ENCODE measurements at regions not wholly inside any gene's neighbourhood (a gene's known extent, or its start where the extent isn't known, plus 50 kb on each side); places are given as distances from the start of the nearest gene placed in this dataset.
A peak's percentile ranks its signal among the peaks of the same experiment; 100 is the strongest.
"Not testable (repeated sequence)": the region's sequence is repeated elsewhere in the genome, so short reads cannot be mapped to it uniquely, and the experiment has no call there.

DNA sequence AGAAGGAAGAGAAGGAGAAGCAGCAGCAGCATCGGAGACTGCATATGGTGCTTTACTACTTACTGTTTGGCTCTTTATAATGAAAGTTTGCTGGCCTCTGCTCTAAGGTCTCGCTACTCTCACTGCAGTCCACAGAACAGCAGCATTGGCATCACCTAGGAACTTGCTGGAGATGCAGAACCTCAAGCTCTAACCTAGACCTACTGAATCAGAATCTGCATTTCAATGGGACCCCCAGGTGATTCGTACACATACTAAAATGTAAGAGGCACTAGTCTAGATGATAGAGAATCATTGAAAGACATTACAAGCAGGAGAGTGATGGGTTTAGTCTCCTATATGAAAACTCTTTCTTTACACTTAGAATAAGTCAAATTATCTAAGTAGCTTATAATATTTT lies 270.6 kb downstream of the KLF5 start:
- ChIA-PET CTCF (no interaction called here), POLR2A (no interaction called here)
- no peak overlapping the region for H3K4me3 Mint-ChIP-seq
- H3K27ac Mint-ChIP-seq, result no peak overlapping the region
- H3K4me1 Mint-ChIP-seq, result no peaks in the 10 kb centered on the region
- no peaks in the 10 kb centered on the region for H3K36me3 Mint-ChIP-seq (ENCODE audit: low read depth)
- no peaks in the 10 kb centered on the region for H3K9me3 Mint-ChIP-seq
- no peak for DNase-seq
- peaks cover 2% of the 10 kb centered on the region for H3K27me3 Mint-ChIP-seq

DNA sequence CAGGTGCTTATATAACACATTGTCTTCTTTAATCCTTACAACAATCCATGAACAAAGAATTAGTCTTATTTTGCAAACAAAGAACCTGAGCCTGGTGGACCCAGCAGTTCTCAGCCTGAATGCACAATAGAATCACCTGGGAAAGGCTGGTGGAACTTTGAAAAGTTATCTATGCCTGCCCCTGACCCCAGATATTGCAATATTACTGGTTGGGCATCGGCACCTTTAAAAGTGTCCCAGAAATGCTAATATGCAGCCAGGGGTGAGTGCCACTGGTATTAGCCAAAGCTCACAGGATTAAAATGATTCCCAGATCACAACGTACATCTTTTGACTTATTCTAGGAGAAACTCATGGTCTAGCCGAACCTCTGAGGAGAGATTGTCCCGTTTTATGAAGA lies 268.8 kb downstream of the KLF5 start:
- H3K4me3 Mint-ChIP-seq, result no peak overlapping the region
- H3K27ac Mint-ChIP-seq, result no peak overlapping the region
- no peaks in the 10 kb centered on the region for H3K9me3 Mint-ChIP-seq
- DNase-seq, result no peak
- no peaks in the 10 kb centered on the region for H3K36me3 Mint-ChIP-seq (ENCODE audit: low read depth)
- H3K27me3 Mint-ChIP-seq, result peaks cover 2% of the 10 kb centered on the region
- POLR2A ChIA-PET, result no interaction called here
- no peaks in the 10 kb centered on the region for H3K4me1 Mint-ChIP-seq
- CTCF ChIA-PET, result no interaction called here

DNA sequence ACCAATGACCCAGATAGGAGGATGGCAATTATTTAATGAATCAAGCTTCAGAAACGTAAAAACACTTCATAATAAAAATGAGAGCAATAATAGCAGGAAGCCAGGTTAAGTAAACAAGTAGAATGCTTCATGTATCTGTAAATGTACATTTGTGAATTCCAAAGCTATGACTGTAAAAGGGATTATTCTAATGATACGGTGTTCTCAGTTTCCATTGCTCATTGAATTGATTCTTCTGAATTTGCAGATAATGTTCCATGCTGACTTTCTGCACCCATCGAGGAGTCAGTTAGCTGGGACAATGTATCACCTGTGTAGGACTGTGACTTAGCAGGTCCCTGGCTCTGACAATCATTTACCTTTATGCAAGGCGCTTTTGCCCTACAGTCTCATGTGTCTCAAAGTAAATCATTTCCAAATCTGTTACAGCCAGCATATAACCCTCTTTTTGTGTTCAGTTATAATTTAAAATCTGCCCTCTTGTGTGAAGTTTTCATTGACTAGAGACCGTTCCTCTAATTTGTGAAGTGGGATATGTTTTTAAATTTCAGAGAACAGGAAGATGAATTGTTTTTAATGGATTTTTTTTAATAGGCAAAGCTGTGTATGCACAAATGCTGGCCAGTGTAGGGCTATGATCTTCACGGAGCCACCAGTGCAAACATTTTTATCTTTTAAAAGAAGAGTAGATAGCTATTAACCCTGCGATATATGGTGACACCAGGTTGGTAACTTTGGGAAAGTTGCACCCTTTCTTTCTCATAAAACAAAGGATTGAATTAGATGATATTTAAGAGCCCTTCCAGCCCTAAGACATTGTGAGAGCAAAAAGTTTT lies 267.1 kb downstream of the KLF5 start:
- Mint-ChIP-seq H3K27me3 (no peaks in the 10 kb centered on the region), H3K27ac (no peak overlapping the region), H3K4me3 (no peak overlapping the region), H3K9me3 (no peaks in the 10 kb centered on the region), H3K4me1 (no peaks in the 10 kb centered on the region), H3K36me3 (ENCODE audit: low read depth) (no peaks in the 10 kb centered on the region)
- CTCF ChIA-PET, result no interaction called here
- no peak for DNase-seq
- POLR2A ChIA-PET, result no interaction called here

DNA sequence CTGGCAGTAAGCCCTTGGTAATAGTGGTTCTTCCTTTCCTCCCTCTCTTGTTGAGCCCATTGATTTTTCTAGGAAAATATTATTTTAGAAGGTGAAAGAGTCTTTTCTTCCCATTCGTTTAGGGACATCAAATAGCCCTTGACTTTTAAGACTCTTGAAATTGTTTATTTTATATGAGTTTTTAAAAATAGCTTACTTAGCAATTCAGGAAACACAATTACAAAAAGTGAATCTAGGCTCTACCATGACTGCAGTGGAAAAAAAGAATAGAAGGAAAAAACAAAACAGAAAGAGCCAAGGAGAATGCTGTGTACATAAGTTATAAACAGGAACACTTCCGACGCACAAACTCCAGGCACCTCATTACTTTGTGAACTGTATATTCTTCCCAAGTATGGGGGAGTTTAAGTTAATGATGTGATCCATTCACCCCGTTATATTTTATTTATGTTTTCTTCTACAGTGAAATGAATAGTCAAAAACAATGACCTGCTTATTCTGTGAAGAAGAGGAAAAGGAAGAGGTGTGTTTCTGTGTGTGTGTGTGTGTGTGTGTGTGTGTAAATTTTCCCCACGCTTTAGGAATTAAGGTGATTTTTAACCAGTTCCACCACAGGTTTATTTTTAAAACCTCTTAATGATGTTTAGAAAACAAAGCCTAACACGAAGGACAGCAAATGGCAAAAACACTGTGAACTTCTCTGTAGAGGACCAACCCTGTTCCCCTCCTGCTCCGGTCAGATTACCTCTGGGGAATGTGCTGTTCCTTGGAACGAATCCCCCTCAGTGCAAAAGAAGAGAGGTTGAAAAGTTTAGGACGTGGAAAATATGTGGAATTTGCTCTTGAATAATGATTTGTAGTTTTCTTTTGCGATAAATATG lies 266.3 kb downstream of the KLF5 start:
- ChIA-PET POLR2A (no interaction called here), CTCF (no interaction called here)
- Mint-ChIP-seq H3K36me3 (ENCODE audit: low read depth) (no peaks in the 10 kb centered on the region), H3K9me3 (no peaks in the 10 kb centered on the region), H3K27me3 (no peaks in the 10 kb centered on the region), H3K4me1 (no peaks in the 10 kb centered on the region), H3K4me3 (no peak overlapping the region), H3K27ac (no peak overlapping the region)
- DNase-seq, result no peak

DNA sequence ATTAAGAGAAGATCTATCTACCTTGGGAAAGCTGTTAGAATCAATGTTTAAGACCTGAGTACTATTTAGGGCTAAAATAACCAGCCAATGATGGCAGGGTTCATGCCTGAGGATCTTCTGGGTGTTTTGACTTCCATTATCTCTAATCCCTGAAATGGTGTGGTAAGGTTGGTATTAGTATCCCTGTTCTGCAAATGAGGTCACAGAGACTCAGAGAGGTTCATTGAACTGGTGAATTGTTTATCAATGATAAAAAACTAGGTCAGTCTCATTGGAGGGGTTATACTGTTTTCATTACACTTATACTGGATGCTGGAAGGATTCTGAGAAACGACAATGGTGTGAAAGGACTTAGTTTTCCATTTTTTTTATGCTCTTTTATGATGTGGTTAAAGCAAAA lies 264.8 kb downstream of the KLF5 start:
- POLR2A ChIA-PET, result no interaction called here
- no peak overlapping the region for H3K4me3 Mint-ChIP-seq
- no peaks in the 10 kb centered on the region for H3K9me3 Mint-ChIP-seq
- no peak for DNase-seq
- CTCF ChIA-PET, result no interaction called here
- no peak overlapping the region for H3K27ac Mint-ChIP-seq
- H3K36me3 Mint-ChIP-seq (ENCODE audit: low read depth), result no peaks in the 10 kb centered on the region
- H3K4me1 Mint-ChIP-seq, result no peaks in the 10 kb centered on the region
- H3K27me3 Mint-ChIP-seq, result no peaks in the 10 kb centered on the region

DNA sequence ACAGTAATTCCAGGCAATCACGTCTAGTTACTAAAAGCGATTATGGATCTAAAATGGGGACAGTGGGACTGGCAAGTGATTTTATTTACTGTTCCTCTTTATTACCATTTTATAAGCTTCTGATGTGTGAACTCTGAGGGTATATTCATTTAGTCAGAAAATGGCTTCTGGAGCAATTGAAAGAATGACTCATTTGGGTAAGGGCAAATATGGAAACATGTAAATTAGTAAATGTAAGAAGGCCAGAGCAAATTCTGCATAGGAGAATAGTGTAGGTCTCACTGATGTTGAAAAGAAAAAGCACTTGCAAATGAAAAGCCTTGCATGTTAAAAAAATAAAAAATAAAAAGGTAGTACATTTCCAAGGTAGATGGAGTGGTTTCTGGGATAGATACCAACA lies 262.2 kb downstream of the KLF5 start:
- no peak for DNase-seq
- H3K36me3 Mint-ChIP-seq (ENCODE audit: low read depth), result no peaks in the 10 kb centered on the region
- no peak overlapping the region for H3K27ac Mint-ChIP-seq
- H3K27me3 Mint-ChIP-seq, result no peaks in the 10 kb centered on the region
- no peaks in the 10 kb centered on the region for H3K4me1 Mint-ChIP-seq
- H3K4me3 Mint-ChIP-seq, result no peak overlapping the region
- ChIA-PET POLR2A (no interaction called here), CTCF (no interaction called here)
- no peaks in the 10 kb centered on the region for H3K9me3 Mint-ChIP-seq

DNA sequence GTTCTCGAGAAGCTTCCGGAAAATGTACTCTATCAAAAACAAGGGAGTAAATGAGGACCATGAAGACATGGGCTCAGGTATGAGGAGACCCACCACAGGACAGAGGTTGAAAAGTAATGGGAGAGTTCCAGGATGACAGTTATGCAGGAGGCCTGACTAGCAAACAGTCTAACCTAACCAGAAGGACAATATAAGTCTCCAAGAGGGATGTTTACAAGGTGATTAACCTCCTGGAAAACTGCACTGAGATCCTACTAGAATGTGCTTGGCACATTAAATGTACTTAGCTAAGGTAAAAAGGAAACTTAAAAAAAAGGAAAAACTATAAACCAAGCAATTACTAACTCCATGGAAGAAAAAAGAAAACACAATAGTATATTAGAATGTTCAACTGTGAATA lies 258.3 kb downstream of the KLF5 start:
- Mint-ChIP-seq H3K4me3 (no peak overlapping the region), H3K36me3 (ENCODE audit: low read depth) (peaks cover 3% of the 10 kb centered on the region), H3K27me3 (no peaks in the 10 kb centered on the region), H3K9me3 (peaks cover 16% of the 10 kb centered on the region), H3K27ac (no peak overlapping the region), H3K4me1 (no peaks in the 10 kb centered on the region)
- DNase-seq, result no peak
- ChIA-PET POLR2A (no interaction called here), CTCF (no interaction called here)

DNA sequence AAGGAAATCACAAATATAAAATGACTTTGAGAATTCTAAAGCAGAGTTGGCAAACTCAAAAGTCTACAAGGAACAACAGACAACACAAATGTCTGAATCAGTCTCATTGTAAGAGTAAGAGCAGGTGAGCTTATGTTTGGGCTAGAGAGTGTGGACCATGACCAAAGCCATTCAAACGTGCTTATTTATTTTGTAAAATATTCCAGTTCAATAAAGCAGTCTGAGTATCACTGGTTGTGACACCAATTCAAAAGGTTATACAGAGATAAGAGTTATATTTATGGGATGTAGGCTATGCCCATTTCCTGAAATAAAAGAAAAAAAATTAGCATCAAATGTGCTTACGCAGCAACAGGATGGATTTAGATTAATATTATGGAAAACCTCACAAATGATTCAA lies 251.6 kb downstream of the KLF5 start:
- H3K27ac Mint-ChIP-seq, result no peak overlapping the region
- POLR2A ChIA-PET, result no interaction called here
- H3K36me3 Mint-ChIP-seq (ENCODE audit: low read depth), result peaks cover 3% of the 10 kb centered on the region
- H3K9me3 Mint-ChIP-seq, result peaks cover 16% of the 10 kb centered on the region
- no peaks in the 10 kb centered on the region for H3K4me1 Mint-ChIP-seq
- DNase-seq, result no peak
- H3K27me3 Mint-ChIP-seq, result no peaks in the 10 kb centered on the region
- no peak overlapping the region for H3K4me3 Mint-ChIP-seq
- CTCF ChIA-PET, result no interaction called here

DNA sequence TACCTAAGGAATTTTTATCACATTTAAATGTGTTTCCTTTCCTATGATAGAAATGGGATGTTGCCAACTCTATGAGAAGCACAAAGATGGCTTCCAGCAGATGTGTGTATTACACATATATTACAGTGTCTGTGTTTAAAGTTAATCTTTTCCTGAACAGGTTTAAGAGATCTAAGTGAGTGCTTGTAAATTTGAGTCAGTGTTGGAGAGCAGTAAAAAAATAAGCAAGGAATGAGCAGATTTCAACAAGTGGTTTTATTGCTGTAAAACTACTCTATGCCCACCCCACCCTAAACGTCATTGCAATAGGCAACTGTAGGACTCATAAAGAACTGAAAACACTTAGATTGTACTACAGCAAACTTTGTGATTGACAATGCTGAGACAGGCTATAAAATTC lies 248.7 kb downstream of the KLF5 start:
- ChIA-PET CTCF (no interaction called here), POLR2A (no interaction called here)
- no peak overlapping the region for H3K27ac Mint-ChIP-seq
- peaks cover 13% of the 10 kb centered on the region for H3K4me1 Mint-ChIP-seq
- H3K9me3 Mint-ChIP-seq, result peaks cover 4% of the 10 kb centered on the region
- no peak overlapping the region for H3K4me3 Mint-ChIP-seq
- H3K36me3 Mint-ChIP-seq (ENCODE audit: low read depth), result no peaks in the 10 kb centered on the region
- H3K27me3 Mint-ChIP-seq, result no peaks in the 10 kb centered on the region
- DNase-seq, result no peak

DNA sequence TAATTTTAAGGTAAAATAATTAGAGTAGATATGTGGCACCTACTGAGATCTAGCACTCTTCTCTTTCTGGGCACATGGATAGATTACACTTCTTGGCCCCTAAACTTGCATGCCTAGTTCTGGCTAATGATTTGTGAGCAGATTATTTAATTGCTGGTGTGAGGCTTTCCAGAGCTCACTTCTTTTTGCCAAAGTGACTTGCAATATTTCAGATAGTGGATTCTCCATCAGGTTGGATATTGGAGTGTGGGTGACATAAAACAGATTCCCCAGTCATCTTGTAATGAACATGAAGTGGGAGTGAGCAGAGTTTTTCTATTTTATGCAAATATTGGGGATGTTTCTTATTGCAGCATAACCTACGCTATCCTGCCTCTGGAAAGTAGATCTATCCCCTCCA lies 247.9 kb downstream of the KLF5 start:
- CTCF ChIA-PET, result no interaction called here

DNA sequence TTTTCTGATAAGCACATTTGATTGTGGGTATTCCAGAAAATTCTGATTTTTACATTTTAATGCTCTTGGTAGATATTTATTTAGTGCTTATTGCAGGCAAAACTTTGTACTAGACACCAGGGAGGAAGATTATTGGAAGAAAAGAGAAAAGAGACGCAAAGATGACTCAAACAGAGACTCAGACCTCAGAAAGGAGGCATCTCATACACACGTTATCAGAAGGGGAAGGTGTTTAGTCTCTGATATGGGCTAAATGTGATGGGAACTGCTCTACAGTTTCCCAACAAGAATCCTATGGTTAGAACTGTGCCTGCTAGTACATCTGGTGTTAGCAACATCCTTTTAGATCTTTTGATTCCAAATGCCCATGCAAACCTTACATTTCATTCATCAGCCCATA lies 245.6 kb downstream of the KLF5 start:
- CTCF ChIA-PET, result interaction anchor here (0.7 kb wide), 1 partner anchor 141 kb away, joined by 3 read pairs; no protein-coding TSS in a partner anchor
- H3K4me1 Mint-ChIP-seq, result peaks cover 13% of the 10 kb centered on the region
- no peaks in the 10 kb centered on the region for H3K36me3 Mint-ChIP-seq (ENCODE audit: low read depth)
- H3K27ac Mint-ChIP-seq, result no peak overlapping the region
- DNase-seq, result no peak
- no peak overlapping the region for H3K4me3 Mint-ChIP-seq
- POLR2A ChIA-PET, result no interaction called here
- H3K27me3 Mint-ChIP-seq, result no peaks in the 10 kb centered on the region
- no peaks in the 10 kb centered on the region for H3K9me3 Mint-ChIP-seq

More for the DNA sequence above, 247.9 kb downstream of the KLF5 start:
- H3K27me3 Mint-ChIP-seq, result no peaks in the 10 kb centered on the region
- POLR2A ChIA-PET, result no interaction called here
- no peak overlapping the region for H3K4me3 Mint-ChIP-seq
- no peaks in the 10 kb centered on the region for H3K36me3 Mint-ChIP-seq (ENCODE audit: low read depth)
- DNase-seq, result no peak
- H3K27ac Mint-ChIP-seq, result no peak overlapping the region
- H3K4me1 Mint-ChIP-seq, result peaks cover 13% of the 10 kb centered on the region
- no peaks in the 10 kb centered on the region for H3K9me3 Mint-ChIP-seq

DNA sequence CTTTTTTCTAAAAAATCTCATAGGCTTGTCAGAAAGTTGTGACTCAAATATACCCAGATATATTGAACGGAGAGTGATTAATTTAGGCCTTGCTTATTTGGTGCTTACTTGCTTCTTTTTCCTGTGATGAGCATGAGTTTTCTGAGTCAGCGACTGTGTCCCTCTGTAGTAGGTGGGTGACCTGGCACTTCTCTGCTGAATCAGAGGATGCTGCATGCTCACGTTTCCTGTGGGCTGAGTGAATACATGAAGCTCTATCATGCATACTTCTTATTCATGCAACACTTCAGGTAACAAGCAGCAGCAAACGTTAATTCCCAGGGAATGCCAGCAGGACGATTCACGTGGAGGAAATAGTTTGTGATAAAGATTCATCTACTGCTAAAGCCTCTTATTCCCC lies 245.0 kb downstream of the KLF5 start:
- H3K9me3 Mint-ChIP-seq, result no peaks in the 10 kb centered on the region
- CTCF ChIA-PET, result no interaction called here
- no peaks in the 10 kb centered on the region for H3K36me3 Mint-ChIP-seq (ENCODE audit: low read depth)
- peaks cover 13% of the 10 kb centered on the region for H3K4me1 Mint-ChIP-seq
- no peak overlapping the region for H3K4me3 Mint-ChIP-seq
- POLR2A ChIA-PET, result no interaction called here
- H3K27ac Mint-ChIP-seq, result peak overlapping the region; percentile 23
- H3K27me3 Mint-ChIP-seq, result no peaks in the 10 kb centered on the region
- peak; percentile 41 for DNase-seq

DNA sequence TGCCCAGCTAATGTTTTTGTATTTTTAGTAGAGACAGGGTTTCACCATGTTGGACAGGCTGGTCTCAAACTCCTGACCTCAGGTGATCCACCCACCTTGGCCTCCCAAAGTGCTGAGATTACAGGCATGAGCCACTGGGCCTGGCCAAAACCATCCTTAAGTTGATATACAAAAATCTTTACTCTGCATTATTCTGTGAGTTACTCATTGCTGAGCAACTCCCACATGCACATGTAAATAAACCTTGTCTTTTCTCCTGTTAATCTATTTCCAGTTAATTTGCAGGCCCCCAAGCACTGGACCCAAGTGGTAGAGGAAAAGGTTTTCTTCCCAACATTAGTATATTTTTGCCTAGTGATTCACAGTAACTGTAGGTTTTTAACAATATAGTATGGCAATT lies 242.8 kb downstream of the KLF5 start:
- POLR2A ChIA-PET; CTCF ChIA-PET; H3K4me3 Mint-ChIP-seq; H3K36me3 Mint-ChIP-seq (ENCODE audit: low read depth); DNase-seq; H3K27ac Mint-ChIP-seq; H3K27me3 Mint-ChIP-seq; H3K9me3 Mint-ChIP-seq: not testable (repeated sequence)
- H3K4me1 Mint-ChIP-seq, result peaks cover 13% of the 10 kb centered on the region
